Stimulated activated effector memory CD8-positive, alpha-beta T cell treated with anti-CD3 and anti-CD28 coated beads, Interleukin-12 subunit alpha, Interleukin-12 subunit beta, amount 100 ng/mL, for 72 hours (primary cell): ENCODE measurements at regions not wholly inside any gene's neighbourhood (a gene's known extent, or its start where the extent isn't known, plus 50 kb on each side); places are given as distances from the start of the nearest gene placed in this dataset.

ENCODE experiments used
- ATAC-seq: fragments of 150-1000 bp; cut with Tn5 transposase; 2 replicates; pipeline ENCODE4 v1.10.0; 2021
- DNase-seq, 2 donors: peaks; one replicate each; pipeline ENCODE4 v3.0.0; 2021 to 2022; ENCODE audit warnings: low spot score in 2 of 2
- H3K27ac Mint-ChIP-seq: one replicate; pipeline ENCODE4 v1.8.0; 2022; ENCODE audit warnings: mild to moderate bottlenecking, mixed read lengths
- H3K36me3 Mint-ChIP-seq: one replicate; pipeline ENCODE4 v1.8.0; 2022; ENCODE audit warnings: mild to moderate bottlenecking, mixed read lengths
- H3K4me1 Mint-ChIP-seq: one replicate; pipeline ENCODE4 v1.8.0; 2022; ENCODE audit warnings: mixed read lengths
- H3K4me3 Mint-ChIP-seq: one replicate; pipeline ENCODE4 v1.8.0; 2022; ENCODE audit warnings: mild to moderate bottlenecking, mixed read lengths
- H3K9me3 Mint-ChIP-seq: one replicate; pipeline ENCODE4 v1.8.0; 2022; ENCODE audit warnings: mixed read lengths

DNA sequence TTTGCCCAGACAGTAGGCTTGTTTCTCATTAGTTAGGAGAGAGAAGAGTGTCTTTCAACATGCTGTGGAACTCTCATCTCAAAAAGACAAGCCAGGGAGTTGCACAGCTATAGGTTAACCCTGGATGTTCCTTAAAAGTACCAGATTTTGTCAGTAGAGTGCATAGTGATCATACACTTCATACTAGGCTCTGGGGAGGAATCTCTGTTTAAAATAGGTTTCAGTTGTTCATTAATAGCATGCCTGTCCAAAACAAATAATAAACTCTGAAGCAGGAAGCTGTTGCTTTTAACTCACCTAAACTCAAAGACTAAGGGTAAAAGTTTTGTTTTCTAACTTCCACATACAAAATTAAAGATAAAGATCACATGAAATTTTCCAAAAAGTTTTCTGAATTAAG lies 1948.4 kb downstream of the C4orf33 start:
- no peaks in the 10 kb centered on the region for H3K4me1 Mint-ChIP-seq
- H3K36me3 Mint-ChIP-seq, result no peaks in the 10 kb centered on the region
- ATAC-seq, result no peak
- no peak overlapping the region for H3K4me3 Mint-ChIP-seq
- H3K9me3 Mint-ChIP-seq, result peaks cover 3% of the 10 kb centered on the region
- no peak for DNase-seq
- H3K27ac Mint-ChIP-seq, result no peak overlapping the region

DNA sequence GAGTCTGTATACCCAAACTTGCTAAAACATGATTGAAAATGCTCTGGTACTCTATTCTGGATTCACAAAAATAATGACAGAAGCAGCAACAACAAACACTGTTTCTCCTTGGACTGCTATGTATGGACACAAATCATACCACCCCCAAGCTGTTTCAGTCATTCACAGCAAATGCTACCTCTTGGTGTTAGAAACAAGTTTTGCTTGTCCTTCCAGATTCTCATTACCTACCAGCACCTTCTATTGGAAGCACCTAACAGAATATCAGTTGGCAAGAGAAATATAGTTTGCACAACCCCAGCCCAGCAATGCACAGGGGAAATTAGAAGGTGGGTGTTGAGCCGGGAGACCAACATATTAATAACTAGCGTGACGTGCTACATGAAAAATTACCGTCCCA lies 1950.9 kb downstream of the C4orf33 start:
- no peaks in the 10 kb centered on the region for H3K36me3 Mint-ChIP-seq
- no peak for ATAC-seq
- H3K9me3 Mint-ChIP-seq, result peaks cover 4% of the 10 kb centered on the region
- H3K27ac Mint-ChIP-seq, result no peak overlapping the region
- DNase-seq, result no peak
- no peaks in the 10 kb centered on the region for H3K4me1 Mint-ChIP-seq
- no peak overlapping the region for H3K4me3 Mint-ChIP-seq

DNA sequence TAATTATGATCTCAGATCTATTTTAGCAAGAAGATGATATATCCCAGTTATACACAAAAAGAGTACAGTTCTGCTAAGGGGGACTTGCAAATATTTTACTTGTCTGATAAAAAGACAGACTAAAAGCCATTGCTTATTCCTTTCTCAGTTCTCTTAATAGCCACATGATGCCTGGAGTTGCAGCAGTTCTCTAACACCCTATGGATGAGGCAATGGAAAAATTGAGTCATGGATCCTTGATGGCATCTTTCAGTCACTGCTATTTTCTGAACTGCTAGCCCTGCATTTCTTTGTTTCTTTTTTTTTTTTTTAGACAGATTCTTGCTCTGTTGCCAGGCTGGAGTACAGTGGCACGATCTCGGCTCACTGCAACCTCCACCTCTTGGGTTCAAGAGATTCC lies 1956.7 kb downstream of the C4orf33 start:
- Mint-ChIP-seq H3K9me3 (peaks cover 7% of the 10 kb centered on the region), H3K36me3 (no peaks in the 10 kb centered on the region), H3K4me1 (no peaks in the 10 kb centered on the region), H3K4me3 (no peak overlapping the region), H3K27ac (no peak overlapping the region)
- ATAC-seq (no peak), DNase-seq (no peak)

DNA sequence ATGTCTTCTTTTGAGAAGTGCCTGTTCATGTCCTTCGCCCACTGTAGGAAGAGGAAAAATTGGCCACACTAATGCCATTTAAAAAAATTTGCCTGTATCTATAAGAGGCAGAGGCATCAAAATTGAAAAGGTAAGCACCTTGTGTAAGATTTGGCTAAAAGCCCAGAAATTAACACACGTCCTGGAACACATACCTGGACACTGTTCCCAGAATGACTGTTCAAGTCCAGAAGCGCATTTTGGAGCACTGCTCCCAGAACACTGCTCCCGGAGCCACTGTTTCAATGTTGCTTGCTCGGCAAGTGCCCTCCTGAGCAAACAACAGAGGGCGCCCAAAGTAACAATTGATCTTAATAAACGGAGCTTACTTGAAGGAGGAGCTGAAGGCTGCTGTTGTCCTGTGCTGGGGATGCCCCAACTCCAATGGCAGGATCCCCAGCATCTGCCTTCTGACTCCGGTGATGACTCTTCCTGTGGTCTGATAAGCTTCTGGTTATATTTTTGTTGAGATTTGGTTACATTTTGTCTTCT lies 1958.6 kb downstream of the C4orf33 start:
- no peak overlapping the region for H3K27ac Mint-ChIP-seq
- H3K4me1 Mint-ChIP-seq, result no peaks in the 10 kb centered on the region
- H3K9me3 Mint-ChIP-seq, result peaks cover 7% of the 10 kb centered on the region
- DNase-seq (no peak), ATAC-seq (no peak)
- H3K4me3 Mint-ChIP-seq, result no peak overlapping the region
- no peaks in the 10 kb centered on the region for H3K36me3 Mint-ChIP-seq

DNA sequence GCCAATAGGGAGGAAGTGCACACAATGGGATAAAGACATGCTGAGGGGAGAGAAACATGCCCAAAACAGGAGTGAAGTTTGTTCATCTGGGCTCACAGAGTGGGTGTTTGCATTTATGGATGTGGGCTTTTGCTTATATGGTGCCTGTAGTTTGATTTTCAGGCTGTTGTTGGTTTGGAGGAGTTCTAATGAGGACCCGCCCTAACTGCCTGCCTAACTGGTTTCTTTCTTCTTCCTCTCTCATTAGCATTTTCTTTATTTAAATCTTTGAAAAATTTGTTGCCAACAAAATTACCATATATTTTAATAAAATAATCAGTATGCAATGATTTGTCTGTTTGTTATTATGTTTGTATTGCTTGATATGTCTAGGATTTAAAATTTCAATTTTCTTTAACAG lies 1965.8 kb downstream of the C4orf33 start:
- Mint-ChIP-seq H3K27ac (no peak overlapping the region), H3K4me3 (no peak overlapping the region), H3K9me3 (peaks cover 8% of the 10 kb centered on the region), H3K36me3 (no peaks in the 10 kb centered on the region), H3K4me1 (no peaks in the 10 kb centered on the region)
- DNase-seq, result no peak
- ATAC-seq, result no peak

DNA sequence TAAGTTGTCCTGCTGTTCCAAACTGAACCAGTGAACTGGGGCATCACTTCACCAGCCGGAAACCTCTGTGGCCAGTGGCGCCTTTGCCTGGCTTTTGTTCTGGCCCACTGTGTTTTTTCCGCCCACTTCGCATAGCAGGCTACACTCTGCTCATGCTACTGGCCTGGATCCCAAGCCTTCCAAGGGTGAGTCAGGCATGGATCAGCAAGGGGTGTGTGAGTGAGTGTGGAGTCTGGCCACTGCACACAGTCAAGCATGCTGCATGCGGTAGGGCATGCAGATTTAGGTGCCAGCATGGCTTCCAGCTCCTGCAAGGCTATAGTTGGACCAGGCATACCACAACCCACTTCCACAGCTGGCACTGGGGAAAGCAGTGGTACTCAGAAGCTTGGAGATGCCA lies 1967.9 kb downstream of the C4orf33 start:
- DNase-seq, result no peak
- Mint-ChIP-seq H3K36me3 (no peaks in the 10 kb centered on the region), H3K27ac (no peak overlapping the region), H3K9me3 (peaks cover 13% of the 10 kb centered on the region), H3K4me1 (no peaks in the 10 kb centered on the region), H3K4me3 (no peak overlapping the region)
- no peak for ATAC-seq

DNA sequence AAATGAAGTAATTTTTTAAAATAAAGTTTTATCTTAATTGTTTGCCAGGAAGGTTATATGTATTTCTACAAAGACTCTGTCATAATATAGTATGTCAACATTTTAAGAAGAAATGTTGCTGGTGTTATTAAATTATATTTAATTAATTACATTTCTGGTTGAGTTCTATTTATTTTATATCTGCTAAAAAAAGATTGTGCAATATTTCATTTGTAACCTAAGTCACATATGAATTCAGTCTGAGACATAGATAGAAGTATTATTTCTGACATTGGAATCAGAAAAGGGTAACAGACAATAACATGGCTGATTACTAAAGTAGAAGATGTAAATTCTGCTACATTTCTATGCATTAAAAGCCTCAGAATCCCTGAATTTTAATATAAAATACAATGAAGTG lies 1985.1 kb downstream of the C4orf33 start:
- no peak for ATAC-seq
- Mint-ChIP-seq H3K36me3 (no peaks in the 10 kb centered on the region), H3K27ac (no peak overlapping the region), H3K4me1 (no peaks in the 10 kb centered on the region), H3K9me3 (peaks cover 13% of the 10 kb centered on the region), H3K4me3 (no peak overlapping the region)
- no peak for DNase-seq

DNA sequence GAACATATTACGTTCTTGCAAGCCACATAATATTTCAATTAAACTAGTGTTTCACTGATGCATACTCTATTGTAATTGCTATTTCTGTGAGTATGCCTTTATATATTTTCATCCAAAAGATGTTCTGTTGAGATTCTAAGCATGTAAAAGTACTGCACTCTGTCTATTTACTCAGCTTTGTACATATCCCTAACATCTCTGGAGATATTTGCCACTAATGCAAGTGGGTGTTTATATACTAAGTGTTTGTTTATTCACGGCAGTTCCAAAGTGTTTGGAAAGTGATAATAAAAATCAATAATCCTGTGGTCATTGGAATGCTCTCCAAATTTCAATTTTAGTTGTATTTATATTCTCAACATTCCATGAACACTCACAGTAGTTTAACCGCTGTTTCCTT lies 1989.0 kb downstream of the C4orf33 start:
- DNase-seq, result no peak
- Mint-ChIP-seq H3K9me3 (peaks cover 11% of the 10 kb centered on the region), H3K4me1 (no peaks in the 10 kb centered on the region), H3K4me3 (no peak overlapping the region), H3K36me3 (no peaks in the 10 kb centered on the region), H3K27ac (no peak overlapping the region)
- ATAC-seq, result no peak

DNA sequence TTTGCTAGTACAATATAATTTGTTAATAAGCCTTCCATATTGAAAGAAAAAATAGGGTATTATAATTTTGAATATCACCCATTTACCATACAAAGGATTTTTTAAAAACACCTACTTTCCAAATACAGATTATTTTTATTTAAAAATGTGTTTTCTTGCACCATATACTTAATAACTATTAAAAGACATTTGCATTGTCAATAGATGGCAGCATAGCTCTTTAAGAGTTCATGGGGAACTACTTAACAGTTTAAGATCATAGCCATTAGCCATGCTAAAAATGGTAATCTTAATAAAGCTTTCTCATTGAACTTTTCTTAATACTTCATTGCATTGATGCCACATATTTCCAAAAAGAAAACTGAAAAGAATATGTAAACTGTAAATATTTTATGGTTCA lies 1995.9 kb downstream of the C4orf33 start:
- H3K4me3 Mint-ChIP-seq, result no peak overlapping the region
- ATAC-seq (no peak), DNase-seq (no peak)
- no peak overlapping the region for H3K27ac Mint-ChIP-seq
- H3K4me1 Mint-ChIP-seq, result no peaks in the 10 kb centered on the region
- H3K36me3 Mint-ChIP-seq, result no peaks in the 10 kb centered on the region
- H3K9me3 Mint-ChIP-seq, result peaks cover 5% of the 10 kb centered on the region

DNA sequence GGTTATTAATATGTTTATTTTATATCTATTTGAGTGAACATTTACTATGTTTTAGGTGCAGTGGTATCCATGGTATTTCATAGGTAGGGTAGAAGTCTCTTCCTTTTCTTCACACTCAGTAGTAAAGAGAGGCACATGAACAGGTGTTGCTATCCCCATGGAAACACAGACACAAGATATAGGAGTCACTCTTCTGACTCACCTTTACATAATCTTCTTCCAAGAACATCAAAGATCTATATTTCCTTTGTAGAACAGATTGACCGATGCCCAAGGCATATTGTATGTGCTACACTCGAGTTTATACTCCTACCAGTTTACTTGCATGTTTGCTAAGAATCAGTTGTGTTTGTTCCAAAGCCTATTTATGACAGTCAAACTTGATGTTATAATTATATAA lies 1997.4 kb downstream of the C4orf33 start:
- Mint-ChIP-seq H3K36me3 (no peaks in the 10 kb centered on the region), H3K4me3 (no peak overlapping the region), H3K4me1 (no peaks in the 10 kb centered on the region), H3K9me3 (peaks cover 6% of the 10 kb centered on the region), H3K27ac (no peak overlapping the region)
- no peak for DNase-seq
- no peak for ATAC-seq

DNA sequence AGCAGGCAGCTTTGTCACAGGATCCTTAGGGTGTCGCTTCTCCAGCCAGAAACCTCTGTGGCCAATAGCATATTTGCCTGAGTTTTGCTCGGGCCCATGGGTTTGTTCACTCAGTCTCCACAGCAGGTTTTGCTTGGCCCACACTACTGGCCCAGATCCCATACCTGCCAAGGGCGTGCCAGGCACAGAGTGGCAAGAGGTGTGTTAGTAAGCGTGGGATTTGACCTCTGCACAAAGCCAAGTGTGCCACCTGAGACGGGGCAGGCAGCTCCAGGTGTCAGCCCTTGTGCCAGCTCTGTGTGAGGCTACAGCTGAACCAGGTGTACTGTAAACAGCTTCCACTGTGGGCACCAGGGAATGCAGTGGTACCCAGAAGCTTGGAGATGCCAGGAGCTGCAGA lies 2003.0 kb downstream of the C4orf33 start:
- Mint-ChIP-seq H3K36me3 (no peaks in the 10 kb centered on the region), H3K4me3 (no peak overlapping the region), H3K27ac (no peak overlapping the region), H3K4me1 (no peaks in the 10 kb centered on the region), H3K9me3 (peaks cover 13% of the 10 kb centered on the region)
- peak; percentile 16 for ATAC-seq
- no peak for DNase-seq

DNA sequence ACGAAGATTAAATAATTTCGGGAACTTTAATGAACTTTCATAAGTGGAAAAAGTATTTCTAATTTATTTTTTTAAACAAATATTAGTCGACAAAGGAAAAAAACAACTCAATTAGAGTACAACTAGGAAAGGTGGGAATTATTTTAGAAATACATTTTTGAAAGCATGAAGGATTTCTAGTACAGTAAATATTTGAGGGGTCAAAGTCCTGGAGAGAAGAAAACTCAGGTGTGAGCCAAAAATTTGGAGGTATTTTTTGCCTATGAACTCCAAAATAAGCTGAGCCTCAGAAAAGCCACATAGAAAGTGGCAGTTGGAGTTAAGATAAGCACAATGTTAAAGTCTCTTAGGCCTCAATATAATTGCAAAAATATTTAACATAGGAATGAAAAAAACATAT lies 2017.3 kb downstream of the C4orf33 start:
- Mint-ChIP-seq H3K4me3 (no peak overlapping the region), H3K4me1 (no peaks in the 10 kb centered on the region), H3K36me3 (no peaks in the 10 kb centered on the region), H3K9me3 (peaks cover 9% of the 10 kb centered on the region), H3K27ac (no peak overlapping the region)
- ATAC-seq (no peak), DNase-seq (no peak)

DNA sequence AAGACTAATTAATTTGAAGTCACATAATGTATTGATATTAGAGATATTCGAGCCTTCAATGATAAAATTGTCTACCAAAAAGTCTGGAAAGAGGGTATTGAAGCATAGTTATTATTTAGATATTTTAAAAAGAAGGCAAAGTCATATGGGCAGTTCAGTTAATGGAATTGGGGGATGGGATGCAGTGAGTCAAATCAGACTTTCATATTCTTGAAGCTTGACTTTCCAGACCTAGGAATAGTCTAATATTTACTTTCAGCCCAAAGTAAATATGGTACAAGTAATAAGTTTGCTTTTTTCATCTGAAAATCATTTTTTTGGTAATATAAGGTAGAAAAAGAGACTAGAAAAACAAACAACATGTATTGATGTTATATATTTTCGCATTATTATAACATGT lies 2017.8 kb downstream of the C4orf33 start:
- Mint-ChIP-seq H3K27ac (no peak overlapping the region), H3K4me3 (no peak overlapping the region), H3K36me3 (no peaks in the 10 kb centered on the region), H3K4me1 (no peaks in the 10 kb centered on the region), H3K9me3 (peaks cover 9% of the 10 kb centered on the region)
- DNase-seq (no peak), ATAC-seq (no peak)

DNA sequence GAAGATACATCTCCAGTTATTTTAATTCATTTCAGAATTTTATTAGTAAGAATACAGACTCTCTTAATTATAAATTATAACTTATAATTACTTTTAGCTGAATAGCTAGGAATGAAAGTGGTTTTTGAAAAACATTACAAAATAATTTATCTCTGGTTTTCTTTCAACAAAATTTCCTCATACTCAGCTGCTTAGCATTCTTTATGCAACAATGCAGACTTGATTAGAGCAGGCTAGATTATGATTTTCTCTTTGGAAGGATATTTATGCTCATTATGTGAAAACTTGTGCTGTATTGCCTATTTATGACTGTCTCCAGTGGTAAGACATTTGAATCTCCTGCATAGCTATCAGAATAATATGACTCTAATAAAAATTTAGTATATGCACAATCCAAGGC lies 2023.7 kb downstream of the C4orf33 start:
- no peaks in the 10 kb centered on the region for H3K36me3 Mint-ChIP-seq
- DNase-seq (no peak), ATAC-seq (no peak)
- H3K4me3 Mint-ChIP-seq, result no peak overlapping the region
- H3K27ac Mint-ChIP-seq, result no peak overlapping the region
- H3K9me3 Mint-ChIP-seq, result peaks cover 6% of the 10 kb centered on the region
- H3K4me1 Mint-ChIP-seq, result no peaks in the 10 kb centered on the region

DNA sequence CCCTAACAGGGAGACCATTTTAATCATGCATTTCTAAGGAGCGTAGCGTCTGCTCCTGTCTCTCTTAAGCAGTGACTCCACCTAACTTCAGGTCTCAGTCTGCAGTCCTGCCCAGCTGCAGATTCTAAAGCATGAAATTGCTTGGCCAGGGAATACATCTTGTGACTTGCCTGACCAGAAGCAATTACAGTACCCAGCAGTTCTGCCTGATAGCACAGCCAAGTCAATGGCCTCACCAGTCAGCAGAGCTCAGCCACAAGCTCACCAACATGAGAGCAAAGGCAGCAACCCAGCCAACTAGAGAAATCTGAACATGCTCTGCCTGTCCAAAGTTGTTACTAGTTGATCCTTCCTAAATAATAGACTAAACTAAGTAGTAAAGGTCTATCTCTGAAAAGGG lies 2011.9 kb upstream of the PCDH10 start:
- ATAC-seq, result no peak
- H3K9me3 Mint-ChIP-seq, result peaks cover 14% of the 10 kb centered on the region
- no peak for DNase-seq

DNA sequence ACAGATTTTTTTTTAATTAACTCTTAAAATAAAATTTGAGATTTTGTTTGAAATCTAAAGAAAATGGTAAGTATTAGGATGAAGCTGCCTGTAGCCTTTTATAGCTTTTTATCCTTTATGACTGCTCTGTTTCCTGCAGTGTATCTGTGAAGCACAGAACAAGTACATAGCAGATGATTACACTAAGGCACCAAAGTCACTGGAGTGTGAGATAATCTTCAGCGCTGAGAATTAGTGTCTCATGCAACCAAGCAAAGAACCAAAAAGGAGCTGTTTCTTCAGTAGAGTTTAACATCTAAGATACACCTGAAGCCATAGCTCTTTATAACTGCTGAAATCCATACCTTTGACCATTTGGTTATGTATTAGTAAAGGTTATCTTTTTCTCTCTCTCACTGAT lies 1989.8 kb upstream of the PCDH10 start:
- DNase-seq (no peak), ATAC-seq (no peak)
- Mint-ChIP-seq H3K4me3 (no peak overlapping the region), H3K9me3 (peaks cover 11% of the 10 kb centered on the region), H3K36me3 (no peaks in the 10 kb centered on the region), H3K27ac (no peak overlapping the region), H3K4me1 (no peaks in the 10 kb centered on the region)

More for the DNA sequence above, 2011.9 kb upstream of the PCDH10 start:
- H3K4me1 Mint-ChIP-seq, result no peaks in the 10 kb centered on the region
- no peak overlapping the region for H3K4me3 Mint-ChIP-seq
- H3K27ac Mint-ChIP-seq, result no peak overlapping the region
- no peaks in the 10 kb centered on the region for H3K36me3 Mint-ChIP-seq

DNA sequence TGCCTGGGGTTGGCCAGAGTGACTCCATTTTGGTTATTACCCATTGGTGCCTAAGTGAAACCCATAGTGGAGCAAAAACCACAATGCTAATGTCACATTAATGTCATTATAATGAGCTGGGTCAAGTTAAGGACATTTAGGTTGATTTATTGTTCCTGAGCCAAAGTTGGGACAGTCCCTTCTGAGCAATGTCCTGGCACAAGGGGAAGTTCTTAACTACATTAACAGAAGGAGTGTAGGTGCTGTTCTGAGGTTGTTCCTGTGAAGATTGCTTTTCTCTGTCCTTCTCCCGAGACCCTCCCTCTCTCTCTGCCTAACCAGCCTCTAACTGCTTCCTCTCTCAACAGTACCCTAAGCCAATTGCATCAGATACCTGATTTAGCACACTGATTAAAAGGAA lies 1956.8 kb upstream of the PCDH10 start:
- H3K4me3 Mint-ChIP-seq, result no peak overlapping the region
- peaks cover 20% of the 10 kb centered on the region for H3K9me3 Mint-ChIP-seq
- no peaks in the 10 kb centered on the region for H3K36me3 Mint-ChIP-seq
- H3K27ac Mint-ChIP-seq, result no peak overlapping the region
- no peak for DNase-seq
- ATAC-seq, result no peak
- no peaks in the 10 kb centered on the region for H3K4me1 Mint-ChIP-seq
